Caco-2 (cell line): ENCODE measurements at regions not wholly inside any gene's neighbourhood (a gene's known extent, or its start where the extent isn't known, plus 50 kb on each side); places are given as distances from the start of the nearest gene placed in this dataset.

Source experiments
- BruUV-seq: library from RNA; stranded (reverse); fragments of 400-500 nt; replicated peaks from 2 replicates; lab custom pipeline; 2021; lab: Mats Ljungman, UMichigan
- CTCF ChIA-PET: fragments of 300-600 bp; sonication (Branson Sonifier 250); formaldehyde crosslinking; loops from one replicate; lab custom pipeline; 2022; ENCODE audit warnings: antibody characterized with exemption; lab: Charles Lee
- POLR2A ChIA-PET: fragments of 300-600 bp; sonication (Branson Sonifier 250); formaldehyde crosslinking; loops from one replicate; lab custom pipeline; 2022; ENCODE audit warnings: antibody characterized with exemption; lab: Charles Lee
- DNase-seq, 2 experiments: peaks; one replicate each; pipeline versions ENCODE4 v3.0.0 to v3.0.0-alpha.2; 2020 to 2022
- H3K27me3 ChIP-seq: replicated peaks from 2 replicates; pipeline ENCODE4 v1.6.0; 2011; ENCODE audit warnings: low read length; ENCODE audit not compliant: control insufficient read depth, insufficient read depth
- H3K36me3 ChIP-seq: 2 replicates; pipeline ENCODE4 v1.5.1; 2011; ENCODE audit warnings: low read length; ENCODE audit not compliant: control insufficient read depth, insufficient read depth
- H3K4me1 ChIP-seq: fragments of 250-450 bp; sonication (Bioruptor Pico); 2 replicates; pipeline ENCODE4 v1.5.1; 2020; ENCODE audit warnings: mild to moderate bottlenecking
- H3K4me3 ChIP-seq: 2 replicates; pipeline ENCODE4 v1.5.1; 2011; ENCODE audit warnings: low read depth, mild to moderate bottlenecking, control low read depth, low read length
- H3K9me3 ChIP-seq: fragments of 250-450 bp; sonication (Bioruptor Pico); 2 replicates; pipeline ENCODE4 v1.5.1; 2020; ENCODE audit warnings: mild to moderate bottlenecking, moderate library complexity
- H3K27ac Mint-ChIP-seq: one replicate; pipeline ENCODE4 v1.8.0; 2022; ENCODE audit warnings: mixed read lengths; ENCODE audit not compliant: unreplicated experiment
- H3K27me3 Mint-ChIP-seq: one replicate; pipeline ENCODE4 v1.8.0; 2022; ENCODE audit warnings: mixed read lengths; ENCODE audit not compliant: insufficient read depth, unreplicated experiment
- H3K36me3 Mint-ChIP-seq: one replicate; pipeline ENCODE4 v1.8.0; 2022; ENCODE audit warnings: mild to moderate bottlenecking, mixed read lengths; ENCODE audit not compliant: insufficient read depth, unreplicated experiment
- H3K4me1 Mint-ChIP-seq: one replicate; pipeline ENCODE4 v1.8.0; 2022; ENCODE audit warnings: low read depth, mixed read lengths; ENCODE audit not compliant: unreplicated experiment
- H3K4me3 Mint-ChIP-seq: one replicate; pipeline ENCODE4 v1.8.0; 2022; ENCODE audit warnings: mild to moderate bottlenecking, moderate library complexity, mixed read lengths; ENCODE audit not compliant: unreplicated experiment
- H3K9me3 Mint-ChIP-seq: one replicate; pipeline ENCODE4 v1.8.0; 2022; ENCODE audit warnings: mixed read lengths; ENCODE audit not compliant: unreplicated experiment
- intact Hi-C: fragments of 100-400 bp; cut with micrococcal nuclease; formaldehyde crosslinking; loops from one replicate; pipeline ENCODE4 v1.10.0; 2022; ENCODE audit not compliant: unreplicated experiment
- TF ChIP-seq, protein P1 (sequence below), 2 experiments: fragments of 200-600 bp in 1 of 2; IDR thresholded peaks; 1 replicate in 1 of 2; 2 replicates in 1 of 2; pipeline versions ENCODE4 v1.5.1 to v1.8.0; 2011 to 2022; ENCODE audit warnings: antibody characterized with exemption in 1 of 2, control low read depth in 1 of 2, inconsistent platforms in 1 of 2, low read depth in 1 of 2, low read length in 1 of 2, mild to moderate bottlenecking in 1 of 2, moderate library complexity in 1 of 2; ENCODE audit not compliant: insufficient read depth in 1 of 2, severe bottlenecking in 1 of 2, unreplicated experiment in 1 of 2

DNA sequence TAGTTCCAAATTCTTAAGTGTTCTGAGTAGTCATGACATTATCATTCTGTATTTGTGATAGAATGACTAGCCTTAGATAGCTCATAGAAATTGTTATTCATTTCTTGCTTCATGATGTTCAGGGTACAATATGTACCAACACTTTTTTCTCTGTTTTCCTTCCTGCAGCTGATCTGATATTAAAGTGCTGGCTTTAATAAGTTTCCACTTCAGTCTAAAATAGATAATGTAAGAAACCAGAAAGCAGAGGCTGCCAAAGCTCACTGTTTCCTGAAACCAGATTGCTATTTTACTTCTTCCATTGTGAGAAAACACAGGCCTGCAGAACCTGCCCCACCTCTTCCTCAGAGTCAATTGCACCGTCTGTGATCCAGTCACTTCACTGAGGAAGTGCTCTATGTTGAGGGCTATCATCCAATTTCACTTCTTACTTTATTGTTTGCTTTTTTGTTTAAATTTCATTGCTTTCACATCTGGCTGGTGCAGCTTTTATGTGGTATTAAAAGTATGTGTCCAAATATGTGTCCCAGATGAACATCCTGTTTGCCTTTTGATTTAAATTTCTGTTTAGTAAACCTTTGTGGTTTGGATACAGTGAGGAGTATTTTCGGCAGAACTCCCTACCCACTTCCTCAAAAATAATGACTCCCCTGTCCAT is 652.1 kb downstream of the ANKRD50 start:
- H3K9me3 Mint-ChIP-seq, result no peaks in the 10 kb centered on the region
- H3K27me3 Mint-ChIP-seq, result peaks cover 5% of the 10 kb centered on the region
- no peak for DNase-seq
- H3K27me3 ChIP-seq, result no peaks in the 10 kb centered on the region
- no peaks in the 10 kb centered on the region for H3K4me1 Mint-ChIP-seq
- no peak overlapping the region for H3K4me3 ChIP-seq
- H3K4me1 ChIP-seq, result no peaks in the 10 kb centered on the region
- no peak overlapping the region for H3K4me3 Mint-ChIP-seq
- intact Hi-C loops, result no loop called here
- ChIA-PET POLR2A (no interaction called here), CTCF (no interaction called here)
- H3K36me3 Mint-ChIP-seq, result no peaks in the 10 kb centered on the region
- H3K27ac Mint-ChIP-seq, result no peak overlapping the region
- no peaks in the 10 kb centered on the region for H3K36me3 ChIP-seq
- no TSS peak for BruUV-seq
- no peaks in the 10 kb centered on the region for H3K9me3 ChIP-seq
- TF ChIP-seq, protein P1, sequence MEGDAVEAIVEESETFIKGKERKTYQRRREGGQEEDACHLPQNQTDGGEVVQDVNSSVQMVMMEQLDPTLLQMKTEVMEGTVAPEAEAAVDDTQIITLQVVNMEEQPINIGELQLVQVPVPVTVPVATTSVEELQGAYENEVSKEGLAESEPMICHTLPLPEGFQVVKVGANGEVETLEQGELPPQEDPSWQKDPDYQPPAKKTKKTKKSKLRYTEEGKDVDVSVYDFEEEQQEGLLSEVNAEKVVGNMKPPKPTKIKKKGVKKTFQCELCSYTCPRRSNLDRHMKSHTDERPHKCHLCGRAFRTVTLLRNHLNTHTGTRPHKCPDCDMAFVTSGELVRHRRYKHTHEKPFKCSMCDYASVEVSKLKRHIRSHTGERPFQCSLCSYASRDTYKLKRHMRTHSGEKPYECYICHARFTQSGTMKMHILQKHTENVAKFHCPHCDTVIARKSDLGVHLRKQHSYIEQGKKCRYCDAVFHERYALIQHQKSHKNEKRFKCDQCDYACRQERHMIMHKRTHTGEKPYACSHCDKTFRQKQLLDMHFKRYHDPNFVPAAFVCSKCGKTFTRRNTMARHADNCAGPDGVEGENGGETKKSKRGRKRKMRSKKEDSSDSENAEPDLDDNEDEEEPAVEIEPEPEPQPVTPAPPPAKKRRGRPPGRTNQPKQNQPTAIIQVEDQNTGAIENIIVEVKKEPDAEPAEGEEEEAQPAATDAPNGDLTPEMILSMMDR (IDR thresholded peaks at IDR 0.05; ENCODE audit: insufficient read depth in 1 of 2, low read depth in 1 of 2, low read length in 1 of 2, severe bottlenecking in 1 of 2, unreplicated experiment in 1 of 2), result no peak

DNA sequence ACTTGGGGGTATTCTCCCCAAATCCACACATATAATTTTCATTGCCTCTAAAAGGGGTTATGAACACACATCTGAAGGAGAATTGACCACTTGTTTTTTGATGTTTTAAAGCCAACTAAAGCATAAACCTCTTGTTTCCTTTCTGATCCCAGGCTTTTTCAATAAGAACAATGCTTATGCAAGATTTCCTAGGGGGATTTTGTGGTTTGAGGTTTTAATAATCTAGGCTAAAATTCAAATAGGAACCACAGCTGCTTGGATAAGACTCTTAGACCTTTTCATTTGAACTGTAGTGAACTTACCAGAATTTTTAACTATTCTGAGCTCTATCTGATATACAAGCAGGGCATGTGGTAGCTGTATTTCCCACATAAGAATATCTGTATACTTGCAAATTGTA is 651.1 kb downstream of the ANKRD50 start:
- no peak for DNase-seq
- intact Hi-C loops, result no loop called here
- H3K9me3 ChIP-seq, result no peaks in the 10 kb centered on the region
- Mint-ChIP-seq H3K9me3 (no peaks in the 10 kb centered on the region), H3K27me3 (peaks cover 5% of the 10 kb centered on the region), H3K4me3 (no peak overlapping the region), H3K4me1 (no peaks in the 10 kb centered on the region), H3K27ac (no peak overlapping the region), H3K36me3 (no peaks in the 10 kb centered on the region)
- no peaks in the 10 kb centered on the region for H3K36me3 ChIP-seq
- POLR2A ChIA-PET, result no interaction called here
- TF ChIP-seq, protein P1 (IDR thresholded peaks at IDR 0.05; ENCODE audit: insufficient read depth in 1 of 2, low read depth in 1 of 2, low read length in 1 of 2, severe bottlenecking in 1 of 2, unreplicated experiment in 1 of 2), result no peak
- no peaks in the 10 kb centered on the region for H3K4me1 ChIP-seq
- no peaks in the 10 kb centered on the region for H3K27me3 ChIP-seq
- H3K4me3 ChIP-seq, result no peak overlapping the region
- CTCF ChIA-PET, result no interaction called here
- BruUV-seq, result no TSS peak

DNA sequence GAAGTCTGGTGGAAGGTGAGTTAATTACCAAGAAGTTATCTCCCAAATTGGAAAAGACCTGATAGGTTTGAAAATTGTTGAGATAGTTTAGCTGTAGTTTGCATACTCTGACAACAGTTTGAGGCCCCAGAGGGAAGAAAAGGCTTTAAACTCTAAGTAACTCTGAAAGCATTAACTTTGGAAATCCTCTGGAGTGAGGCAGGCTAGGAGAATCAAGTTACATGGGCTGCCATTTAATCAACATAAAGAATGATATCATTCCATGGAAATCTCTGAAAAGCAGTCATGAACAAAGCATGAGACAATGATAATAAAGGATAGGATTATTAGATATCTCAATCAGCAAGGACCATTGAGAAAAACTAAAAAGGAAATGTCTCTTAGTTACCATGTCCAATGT is 647.1 kb downstream of the ANKRD50 start:
- H3K36me3 ChIP-seq, result no peaks in the 10 kb centered on the region
- H3K27me3 Mint-ChIP-seq, result no peaks in the 10 kb centered on the region
- H3K4me1 ChIP-seq, result no peaks in the 10 kb centered on the region
- TF ChIP-seq, protein P1 (IDR thresholded peaks at IDR 0.05; ENCODE audit: insufficient read depth in 1 of 2, low read depth in 1 of 2, low read length in 1 of 2, severe bottlenecking in 1 of 2, unreplicated experiment in 1 of 2), result no peak
- H3K4me3 Mint-ChIP-seq, result no peak overlapping the region
- DNase-seq, result no peak
- H3K27ac Mint-ChIP-seq, result no peak overlapping the region
- H3K9me3 ChIP-seq, result no peaks in the 10 kb centered on the region
- BruUV-seq, result no TSS peak
- intact Hi-C loops, result no loop called here
- POLR2A ChIA-PET, result no interaction called here
- H3K4me3 ChIP-seq, result no peak overlapping the region
- no peaks in the 10 kb centered on the region for H3K36me3 Mint-ChIP-seq
- no peaks in the 10 kb centered on the region for H3K27me3 ChIP-seq
- CTCF ChIA-PET, result no interaction called here
- peaks cover 10% of the 10 kb centered on the region for H3K9me3 Mint-ChIP-seq
- no peaks in the 10 kb centered on the region for H3K4me1 Mint-ChIP-seq
